Panc1 (cell line): ENCODE measurements at regions not wholly inside any gene's neighbourhood (a gene's known extent, or its start where the extent isn't known, plus 50 kb on each side); places are given as distances from the start of the nearest gene placed in this dataset.

Source experiments
- ATAC-seq: fragments of 200-7000 bp; cut with Tn5 transposase; 2 replicates; pipeline ENCODE4 v1.9.1; 2020; ENCODE audit warnings: mild to moderate bottlenecking, moderate library complexity
- BruUV-seq: library from RNA; stranded (reverse); fragments of 400-500 nt; replicated peaks from 2 replicates; lab custom pipeline; 2021; lab: Mats Ljungman, UMichigan
- CTCF ChIA-PET: fragments of 300-600 bp; sonication (Branson Sonifier 250); formaldehyde crosslinking; loops from one replicate; lab custom pipeline; 2022; ENCODE audit warnings: antibody characterized with exemption; lab: Charles Lee
- POLR2A ChIA-PET: fragments of 300-600 bp; sonication (Branson Sonifier 250); formaldehyde crosslinking; loops from one replicate; lab custom pipeline; 2022; ENCODE audit warnings: antibody characterized with exemption; lab: Charles Lee
- DNase-seq: peaks from one replicate; pipeline ENCODE4 v3.0.0-alpha.2; 2010; ENCODE audit warnings: low read depth, low spot score
- H3K27ac ChIP-seq: 2 replicates; pipeline ENCODE4 v1.5.1; 2011; ENCODE audit warnings: mild to moderate bottlenecking, low read length, inconsistent platforms
- H3K27me3 ChIP-seq: fragments of 200-500 bp; sonication (Bioruptor generic); 2 replicates; pipeline ENCODE4 v1.6.0; 2014; ENCODE audit warnings: low read length, inconsistent platforms; ENCODE audit not compliant: control insufficient read depth, insufficient read depth
- H3K36me3 ChIP-seq: fragments of 200-500 bp; sonication (Bioruptor generic); 2 replicates; pipeline ENCODE4 v1.5.1; 2014; ENCODE audit warnings: inconsistent platforms, mild to moderate bottlenecking, low read length, moderate library complexity; ENCODE audit not compliant: control insufficient read depth, insufficient read depth
- H3K4me1 ChIP-seq: 2 replicates; pipeline ENCODE4 v1.5.1; 2011; ENCODE audit warnings: inconsistent platforms, mild to moderate bottlenecking, low read length, moderate library complexity; ENCODE audit not compliant: control insufficient read depth, insufficient read depth
- H3K4me3 ChIP-seq, 2 experiments: 2 replicates each; pipeline ENCODE4 v1.5.1; 2011 to 2012; ENCODE audit warnings: low read depth in 2 of 2, low read length in 2 of 2, mild to moderate bottlenecking in 2 of 2, inconsistent platforms in 1 of 2, moderate library complexity in 1 of 2
- H3K9me3 ChIP-seq: fragments of 200-500 bp; sonication (Bioruptor generic); 2 replicates; pipeline ENCODE4 v1.5.1; 2014; ENCODE audit warnings: low read depth, mild to moderate bottlenecking, inconsistent platforms, low read length, moderate library complexity; ENCODE audit not compliant: control insufficient read depth, insufficient read depth
- CTCF ChIP-seq: fragments of 450-650 bp; IDR thresholded peaks from 2 replicates; pipeline ENCODE4 v1.5.1; 2017; ENCODE audit warnings: mild to moderate bottlenecking
- POLR2AphosphoS5 ChIP-seq: IDR thresholded peaks from 2 replicates; pipeline ENCODE4 v1.6.1; 2012; ENCODE audit warnings: mild to moderate bottlenecking, low read depth, low read length, moderate library complexity
- REST ChIP-seq, 2 experiments: IDR thresholded peaks; 2 replicates each; pipeline ENCODE4 v1.6.1; 2011 to 2012; ENCODE audit warnings: low read depth in 2 of 2, control low read depth in 1 of 2, low read length in 1 of 2, mild to moderate bottlenecking in 1 of 2, moderate library complexity in 1 of 2; ENCODE audit not compliant: insufficient read depth in 1 of 2
- SIN3A ChIP-seq: IDR thresholded peaks from 2 replicates; pipeline ENCODE4 v1.6.1; 2012; ENCODE audit warnings: low read depth, mild to moderate bottlenecking, low read length, moderate library complexity, borderline replicate concordance; ENCODE audit not compliant: insufficient read depth
- TCF7L2 ChIP-seq: IDR thresholded peaks from 2 replicates; pipeline ENCODE4 v1.6.1; 2011; ENCODE audit warnings: mild to moderate bottlenecking, low read depth, low read length, inconsistent platforms
- in situ Hi-C: cut with HindIII; loops from 2 replicates; pipeline ENCODE4 v1.10.0; 2016; ENCODE audit warnings: low sequenced_read_pairs, low pct_unique_long_range_greater_than_20kb
- intact Hi-C: fragments of 100-400 bp; cut with micrococcal nuclease; formaldehyde crosslinking; loops from one replicate; pipeline ENCODE4 v1.10.0; 2022; ENCODE audit not compliant: unreplicated experiment

- H3K9me3 ChIP-seq, result no peaks in the 10 kb centered on the region
- in situ Hi-C loops (no loop called here), intact Hi-C loops (no loop called here)
- H3K27ac ChIP-seq, result no peak overlapping the region
- H3K4me1 ChIP-seq, result no peaks in the 10 kb centered on the region
- BruUV-seq, result no TSS peak
- no peak for ATAC-seq
- no peak overlapping the region for H3K4me3 ChIP-seq
- no peaks in the 10 kb centered on the region for H3K27me3 ChIP-seq
- no peak for DNase-seq
- no peaks in the 10 kb centered on the region for H3K36me3 ChIP-seq
- ChIA-PET POLR2A (no interaction called here), CTCF (no interaction called here)
- TF ChIP-seq CTCF (no peak), SIN3A (no peak), REST (IDR thresholded peaks at IDR 0.05; ENCODE audit: insufficient read depth in 1 of 2, low read depth in 2 of 2, low read length in 1 of 2) (no peak), POLR2AphosphoS5 (no peak), TCF7L2 (no peak)
Observed at GRCh38 chrX:39834600-39834999, 263.2 kb downstream of the BCOR start.

- H3K4me3 ChIP-seq, result no peak overlapping the region
- no peaks in the 10 kb centered on the region for H3K36me3 ChIP-seq
- in situ Hi-C loops, result no loop called here
- H3K27me3 ChIP-seq, result no peaks in the 10 kb centered on the region
- DNase-seq (no peak), ATAC-seq (no peak)
- no peaks in the 10 kb centered on the region for H3K4me1 ChIP-seq
- CTCF ChIA-PET, result no interaction called here
- TF ChIP-seq TCF7L2, result no peak
- TF ChIP-seq REST (IDR thresholded peaks at IDR 0.05; ENCODE audit: insufficient read depth in 1 of 2, low read depth in 2 of 2, low read length in 1 of 2), result no peak
- no peak for TF ChIP-seq POLR2AphosphoS5
- TF ChIP-seq CTCF, result no peak
- TF ChIP-seq SIN3A, result no peak
- no peak overlapping the region for H3K27ac ChIP-seq
- intact Hi-C loops, result no loop called here
- POLR2A ChIA-PET, result no interaction called here
- no peaks in the 10 kb centered on the region for H3K9me3 ChIP-seq
- no TSS peak for BruUV-seq
Observed at GRCh38 chrX:39835241-39835640, 262.5 kb downstream of the BCOR start.
